ENCODE measurements at regions not wholly inside any gene's neighbourhood (a gene's known extent, or its start where the extent isn't known, plus 50 kb on each side); places are given as distances from the start of the nearest gene placed in this dataset.

- Histone ChIP-seq H3K36me3 (replicated peaks in 1 of 2; ENCODE audit: control extremely low read depth in 1 of 2, control insufficient read depth in 1 of 2, extremely low read depth in 1 of 2, insufficient read depth in 2 of 2, low read length in 1 of 2) (no peaks in the 10 kb centered on the region), H3K4me3 (ENCODE audit: control extremely low read depth in 1 of 5, extremely low read depth in 1 of 5, insufficient read depth in 1 of 5, low read depth in 2 of 5, low read length in 4 of 5) (no peak overlapping the region), H3K27me3 (replicated peaks in 1 of 4; ENCODE audit: control extremely low read depth in 1 of 4, control insufficient read depth in 3 of 4, insufficient read depth in 4 of 4, low read length in 3 of 4) (no peaks in the 10 kb centered on the region), H3K27ac (ENCODE audit: low read length in 2 of 2) (no peak overlapping the region), H3K79me2 (ENCODE audit: control insufficient read depth, insufficient read depth, low read length) (no peaks in the 10 kb centered on the region), H3K9ac (ENCODE audit: low read length) (no peak overlapping the region), H3K4me1 (ENCODE audit: control insufficient read depth in 2 of 2, insufficient read depth in 2 of 2, low read length in 2 of 2) (no peaks in the 10 kb centered on the region), H3K9me3 (ENCODE audit: control extremely low read depth in 1 of 3, control insufficient read depth in 2 of 3, insufficient read depth in 1 of 3, low read length in 2 of 3) (no peaks in the 10 kb centered on the region), H4K20me1 (ENCODE audit: control insufficient read depth, insufficient read depth, low read length, poor library complexity, severe bottlenecking) (no peaks in the 10 kb centered on the region), H3K4me2 (replicated peaks; ENCODE audit: low read depth, low read length, poor library complexity, severe bottlenecking) (no peak overlapping the region), H2AFZ (ENCODE audit: insufficient read depth, low read depth, low read length, poor library complexity, severe bottlenecking) (no peak overlapping the region)
- Mint-ChIP-seq H3K27ac (no peak overlapping the region), H3K27me3 (peaks cover 7% of the 10 kb centered on the region), H3K4me1 (no peaks in the 10 kb centered on the region), H3K9me3 (ENCODE audit: insufficient read depth) (peaks cover 2% of the 10 kb centered on the region), H3K4me3 (no peak overlapping the region)
- intact Hi-C loops (cut with micrococcal nuclease): no loop called here
- ChIA-PET POLR2A (no interaction called here), CTCF (no interaction called here)
- no peak for DNase-seq
- TF ChIP-seq EZH2 (IDR thresholded peaks at IDR 0.05; ENCODE audit: borderline replicate concordance, insufficient read depth, low read depth, low read length, poor library complexity, severe bottlenecking) (no peak), CTCF (IDR thresholded peaks at IDR 0.05) (no peak)
- no peak for ATAC-seq (ENCODE audit: low read depth)
These were observed 60.8 kb upstream of the HECTD2 start for GRCh38 chr10:91349381-91349780.

GRCh38 chr10:91350651-91351081, 59.5 kb upstream of the HECTD2 start:
- Histone ChIP-seq H3K4me3 (ENCODE audit: control extremely low read depth in 1 of 5, extremely low read depth in 1 of 5, insufficient read depth in 1 of 5, low read depth in 2 of 5, low read length in 4 of 5) (no peak overlapping the region), H3K27me3 (replicated peaks in 1 of 4; ENCODE audit: control extremely low read depth in 1 of 4, control insufficient read depth in 3 of 4, insufficient read depth in 4 of 4, low read length in 3 of 4) (no peaks in the 10 kb centered on the region), H3K9me3 (ENCODE audit: control extremely low read depth in 1 of 3, control insufficient read depth in 2 of 3, insufficient read depth in 1 of 3, low read length in 2 of 3) (no peaks in the 10 kb centered on the region), H3K4me1 (ENCODE audit: control insufficient read depth in 2 of 2, insufficient read depth in 2 of 2, low read length in 2 of 2) (no peaks in the 10 kb centered on the region), H3K79me2 (ENCODE audit: control insufficient read depth, insufficient read depth, low read length) (no peaks in the 10 kb centered on the region), H3K36me3 (replicated peaks in 1 of 2; ENCODE audit: control extremely low read depth in 1 of 2, control insufficient read depth in 1 of 2, extremely low read depth in 1 of 2, insufficient read depth in 2 of 2, low read length in 1 of 2) (no peaks in the 10 kb centered on the region), H3K9ac (ENCODE audit: low read length) (no peak overlapping the region), H3K4me2 (replicated peaks; ENCODE audit: low read depth, low read length, poor library complexity, severe bottlenecking) (no peak overlapping the region), H2AFZ (ENCODE audit: insufficient read depth, low read depth, low read length, poor library complexity, severe bottlenecking) (no peak overlapping the region), H3K27ac (ENCODE audit: low read length in 2 of 2) (no peak overlapping the region), H4K20me1 (ENCODE audit: control insufficient read depth, insufficient read depth, low read length, poor library complexity, severe bottlenecking) (no peaks in the 10 kb centered on the region)
- intact Hi-C loops (cut with micrococcal nuclease): no loop called here
- no CpG with 5 or more reads among the region's 2 CpGs for WGBS (ENCODE audit: insufficient coverage)
- DNase-seq (no peak), ATAC-seq (ENCODE audit: low read depth) (no peak)
- Mint-ChIP-seq H3K27me3 (peaks cover 8% of the 10 kb centered on the region), H3K4me1 (no peaks in the 10 kb centered on the region), H3K4me3 (no peak overlapping the region), H3K27ac (no peak overlapping the region), H3K9me3 (ENCODE audit: insufficient read depth) (peaks cover 2% of the 10 kb centered on the region)
- CTCF ChIA-PET: no interaction called here
- POLR2A ChIA-PET: no interaction called here
- TF ChIP-seq EZH2 (IDR thresholded peaks at IDR 0.05; ENCODE audit: borderline replicate concordance, insufficient read depth, low read depth, low read length, poor library complexity, severe bottlenecking) (no peak), CTCF (IDR thresholded peaks at IDR 0.05) (no peak)

All from B cell (primary cell).